NB4 (cell line): ENCODE measurements at regions not wholly inside any gene's neighbourhood (a gene's known extent, or its start where the extent isn't known, plus 50 kb on each side); places are given as distances from the start of the nearest gene placed in this dataset.
A peak's percentile ranks its signal among the peaks of the same experiment; 100 is the strongest.

Source experiments
- CTCF ChIP-seq: IDR thresholded peaks from one replicate; pipeline ENCODE4 v1.5.1; 2012; ENCODE audit warnings: low read depth, low read length
- MAX ChIP-seq: IDR thresholded peaks from 2 replicates; pipeline ENCODE4 v1.6.1; 2011; ENCODE audit warnings: low read depth, low read length
- MYC ChIP-seq: IDR thresholded peaks from 2 replicates; pipeline ENCODE4 v1.6.1; 2011; ENCODE audit warnings: low read depth, low read length
- POLR2A ChIP-seq: IDR thresholded peaks from 2 replicates; pipeline ENCODE4 v1.6.1; 2011; ENCODE audit warnings: mild to moderate bottlenecking; ENCODE audit not compliant: insufficient read length; ENCODE audit errors: extremely low read depth

- TF ChIP-seq CTCF (no peak), POLR2A (no peak), MAX (peak; percentile 41), MYC (no peak)
Measured at GRCh38 chr2:128472789-128473174, 154.1 kb upstream of the HS6ST1 start.
